ENCODE measurements at regions not wholly inside any gene's neighbourhood (a gene's known extent, or its start where the extent isn't known, plus 50 kb on each side); places are given as distances from the start of the nearest gene placed in this dataset.

DNA sequence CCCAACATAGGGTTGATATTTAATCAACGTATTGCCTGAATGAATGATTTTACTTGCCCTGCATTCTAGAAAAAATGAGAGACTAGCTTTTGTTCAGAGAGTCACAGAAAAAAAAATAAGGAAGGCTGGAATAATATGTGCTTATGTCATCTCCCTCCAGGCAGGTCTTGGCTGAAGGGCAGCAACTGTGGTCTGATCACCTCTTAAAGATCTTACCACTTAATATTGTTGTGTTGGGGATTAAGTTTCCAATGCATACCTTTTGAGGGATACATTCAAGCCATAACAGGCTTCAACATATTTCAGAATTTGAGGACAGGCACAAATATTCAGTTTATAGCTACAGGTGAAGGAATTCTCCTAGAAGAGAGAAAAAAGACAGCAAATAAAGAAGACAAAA is 157.3 kb upstream of the S1PR3 start:
- no peak for TF ChIP-seq EZH2 (optimal IDR thresholded peaks at IDR 0.05; ENCODE audit: low read depth, low read length)
- TF ChIP-seq, protein P1, sequence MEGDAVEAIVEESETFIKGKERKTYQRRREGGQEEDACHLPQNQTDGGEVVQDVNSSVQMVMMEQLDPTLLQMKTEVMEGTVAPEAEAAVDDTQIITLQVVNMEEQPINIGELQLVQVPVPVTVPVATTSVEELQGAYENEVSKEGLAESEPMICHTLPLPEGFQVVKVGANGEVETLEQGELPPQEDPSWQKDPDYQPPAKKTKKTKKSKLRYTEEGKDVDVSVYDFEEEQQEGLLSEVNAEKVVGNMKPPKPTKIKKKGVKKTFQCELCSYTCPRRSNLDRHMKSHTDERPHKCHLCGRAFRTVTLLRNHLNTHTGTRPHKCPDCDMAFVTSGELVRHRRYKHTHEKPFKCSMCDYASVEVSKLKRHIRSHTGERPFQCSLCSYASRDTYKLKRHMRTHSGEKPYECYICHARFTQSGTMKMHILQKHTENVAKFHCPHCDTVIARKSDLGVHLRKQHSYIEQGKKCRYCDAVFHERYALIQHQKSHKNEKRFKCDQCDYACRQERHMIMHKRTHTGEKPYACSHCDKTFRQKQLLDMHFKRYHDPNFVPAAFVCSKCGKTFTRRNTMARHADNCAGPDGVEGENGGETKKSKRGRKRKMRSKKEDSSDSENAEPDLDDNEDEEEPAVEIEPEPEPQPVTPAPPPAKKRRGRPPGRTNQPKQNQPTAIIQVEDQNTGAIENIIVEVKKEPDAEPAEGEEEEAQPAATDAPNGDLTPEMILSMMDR (IDR thresholded peaks at IDR 0.05; ENCODE audit: low read length) = no peak
- TF ChIP-seq EZH2phosphoT487 (IDR thresholded peaks at IDR 0.05; ENCODE audit: low read length) = no peak
